Left lung (tissue), 4 donors: ENCODE measurements at regions not wholly inside any gene's neighbourhood (a gene's known extent, or its start where the extent isn't known, plus 50 kb on each side); places are given as distances from the start of the nearest gene placed in this dataset.

Experiments
- ATAC-seq: fragments of 200-7000 bp; cut with Tn5 transposase; one replicate; pipeline ENCODE4 v1.9.1; 2020; ENCODE audit warnings: moderate library complexity
- DNase-seq, 4 donors: peaks; one replicate each; pipeline ENCODE4 v3.0.0-alpha.2; 2013 to 2020
- H3K27ac ChIP-seq, 2 donors: fragments of 200-600 bp; sonication (generic) in 1 of 2; one replicate each; pipeline versions ENCODE4 v1.5.0 to v1.8.0; 2020 to 2021
- H3K27me3 ChIP-seq, 2 donors: fragments of 200-600 bp; sonication (generic) in 1 of 2; one replicate each; pipeline versions ENCODE4 v1.5.0 to v1.8.0; 2020 to 2021
- H3K36me3 ChIP-seq, 2 donors: fragments of 200-600 bp; sonication (generic) in 1 of 2; one replicate each; pipeline versions ENCODE4 v1.5.0 to v1.8.0; 2020 to 2021
- H3K4me1 ChIP-seq, 2 donors: fragments of 200-600 bp; one replicate each; pipeline ENCODE4 v1.8.0; 2021
- H3K4me3 ChIP-seq, 2 donors: fragments of 200-600 bp; sonication (generic) in 1 of 2; one replicate each; pipeline versions ENCODE4 v1.5.0 to v1.8.0; 2020 to 2021; ENCODE audit warnings: mild to moderate bottlenecking in 1 of 2
- H3K9me3 ChIP-seq, 2 donors: fragments of 200-600 bp; sonication (generic) in 1 of 2; one replicate each; pipeline versions ENCODE4 v1.5.0 to v1.8.0; 2020 to 2021
- intact Hi-C, 2 donors: fragments of 100-400 bp; cut with DNase I; formaldehyde crosslinking; loops; one replicate each; pipeline versions ENCODE4 v1.11.2 to v1.14.2; 2022
- TF ChIP-seq, protein P1 (sequence below), 2 donors: fragments of 200-600 bp; sonication (generic) in 1 of 2; IDR thresholded peaks; one replicate each; pipeline versions ENCODE4 v1.5.0 to v1.8.0; 2021; ENCODE audit warnings: antibody characterized with exemption in 2 of 2
- donor health status: DM: no; HTN: yes; CAD: no.
- donor health status: DM: no; HTN: no; CAD: no.

DNA sequence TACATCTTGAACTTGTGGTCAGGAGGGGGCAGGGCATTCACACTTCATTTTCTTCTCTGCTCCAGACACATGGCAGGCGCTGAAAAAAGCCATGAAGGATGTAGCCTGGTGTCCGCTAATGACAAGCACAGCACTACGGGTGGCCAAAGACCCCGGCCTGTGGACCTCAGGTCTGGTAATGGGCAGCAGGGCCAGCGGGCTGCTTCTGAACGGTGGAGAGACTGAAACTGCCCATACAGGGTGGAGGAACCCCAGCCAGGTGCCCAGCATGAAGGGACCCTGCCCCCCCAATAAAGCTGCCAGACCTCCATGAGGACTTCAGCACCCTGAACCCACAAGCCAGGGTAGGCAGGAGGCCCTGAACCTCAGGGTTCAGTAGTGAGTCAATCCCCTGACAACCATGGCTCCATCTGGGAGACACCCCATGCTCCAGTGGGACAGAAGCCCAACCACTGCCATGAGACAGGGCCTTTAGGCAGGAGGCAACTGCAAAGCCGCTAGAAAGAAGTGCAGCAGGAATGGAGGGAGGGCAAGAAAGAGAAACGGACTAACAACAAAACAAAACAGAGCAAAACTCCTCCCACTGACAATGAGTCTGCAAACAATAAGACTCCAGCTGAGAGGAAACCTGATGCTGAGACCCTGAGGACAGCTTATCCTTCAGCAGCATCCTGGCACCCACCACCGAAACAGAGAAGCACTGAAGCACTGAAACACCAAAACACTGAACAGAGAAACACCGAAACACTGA, 140.2 kb upstream of the PPP2R2D start:
- H3K9me3 ChIP-seq = no peaks in the 10 kb centered on the region
- H3K36me3 ChIP-seq = no peaks in the 10 kb centered on the region
- ATAC-seq = no peak
- intact Hi-C loops = no loop called here
- no peak overlapping the region for H3K4me3 ChIP-seq
- DNase-seq = no peak
- H3K4me1 ChIP-seq = no peaks in the 10 kb centered on the region
- peaks cover 0 to 22% of the 10 kb centered on the region in 2 donors for H3K27me3 ChIP-seq
- TF ChIP-seq, protein P1, sequence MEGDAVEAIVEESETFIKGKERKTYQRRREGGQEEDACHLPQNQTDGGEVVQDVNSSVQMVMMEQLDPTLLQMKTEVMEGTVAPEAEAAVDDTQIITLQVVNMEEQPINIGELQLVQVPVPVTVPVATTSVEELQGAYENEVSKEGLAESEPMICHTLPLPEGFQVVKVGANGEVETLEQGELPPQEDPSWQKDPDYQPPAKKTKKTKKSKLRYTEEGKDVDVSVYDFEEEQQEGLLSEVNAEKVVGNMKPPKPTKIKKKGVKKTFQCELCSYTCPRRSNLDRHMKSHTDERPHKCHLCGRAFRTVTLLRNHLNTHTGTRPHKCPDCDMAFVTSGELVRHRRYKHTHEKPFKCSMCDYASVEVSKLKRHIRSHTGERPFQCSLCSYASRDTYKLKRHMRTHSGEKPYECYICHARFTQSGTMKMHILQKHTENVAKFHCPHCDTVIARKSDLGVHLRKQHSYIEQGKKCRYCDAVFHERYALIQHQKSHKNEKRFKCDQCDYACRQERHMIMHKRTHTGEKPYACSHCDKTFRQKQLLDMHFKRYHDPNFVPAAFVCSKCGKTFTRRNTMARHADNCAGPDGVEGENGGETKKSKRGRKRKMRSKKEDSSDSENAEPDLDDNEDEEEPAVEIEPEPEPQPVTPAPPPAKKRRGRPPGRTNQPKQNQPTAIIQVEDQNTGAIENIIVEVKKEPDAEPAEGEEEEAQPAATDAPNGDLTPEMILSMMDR (IDR thresholded peaks at IDR 0.05) = no peak
- H3K27ac ChIP-seq = no peak overlapping the region

GRCh38 chr10:131762789-131763696, 137.8 kb upstream of the PPP2R2D start:
- Histone ChIP-seq H3K9me3 (no peaks in the 10 kb centered on the region), H3K27ac (no peak overlapping the region), H3K4me3 (no peak overlapping the region), H3K27me3 (peaks cover 0 to 22% of the 10 kb centered on the region in 2 donors), H3K36me3 (no peaks in the 10 kb centered on the region), H3K4me1 (no peaks in the 10 kb centered on the region)
- DNase-seq = no peak
- intact Hi-C loops = no loop called here
- TF ChIP-seq, protein P1 (IDR thresholded peaks at IDR 0.05) = no peak
- ATAC-seq = no peak

DNA sequence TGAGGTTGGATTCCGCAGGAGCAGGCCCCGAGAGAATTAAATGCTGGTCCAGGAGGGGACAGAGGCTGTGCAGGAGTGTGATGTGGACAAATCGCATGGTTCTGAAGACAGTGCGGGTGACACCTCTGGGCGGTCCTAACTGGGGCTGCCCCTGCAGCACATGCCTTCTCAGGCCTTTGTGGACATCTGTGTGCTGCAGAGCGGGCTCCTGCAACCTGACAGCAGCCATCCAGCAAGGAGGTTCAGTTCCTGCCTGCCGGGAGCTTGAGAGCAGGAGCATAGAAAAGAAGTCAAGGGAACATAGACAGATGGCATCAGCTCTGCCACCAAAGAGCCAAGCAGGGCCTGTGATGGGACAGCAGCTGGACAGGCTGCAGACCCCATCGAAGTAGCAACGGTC, 135.9 kb upstream of the PPP2R2D start:
- DNase-seq (no peak), ATAC-seq (no peak)
- no peak overlapping the region for H3K27ac ChIP-seq
- TF ChIP-seq, protein P1 (IDR thresholded peaks at IDR 0.05) = no peak
- H3K27me3 ChIP-seq = peaks cover 0 to 14% of the 10 kb centered on the region in 2 donors
- H3K9me3 ChIP-seq = no peaks in the 10 kb centered on the region
- no peaks in the 10 kb centered on the region for H3K36me3 ChIP-seq
- intact Hi-C loops = no loop called here
- H3K4me3 ChIP-seq = no peak overlapping the region
- no peaks in the 10 kb centered on the region for H3K4me1 ChIP-seq

DNA sequence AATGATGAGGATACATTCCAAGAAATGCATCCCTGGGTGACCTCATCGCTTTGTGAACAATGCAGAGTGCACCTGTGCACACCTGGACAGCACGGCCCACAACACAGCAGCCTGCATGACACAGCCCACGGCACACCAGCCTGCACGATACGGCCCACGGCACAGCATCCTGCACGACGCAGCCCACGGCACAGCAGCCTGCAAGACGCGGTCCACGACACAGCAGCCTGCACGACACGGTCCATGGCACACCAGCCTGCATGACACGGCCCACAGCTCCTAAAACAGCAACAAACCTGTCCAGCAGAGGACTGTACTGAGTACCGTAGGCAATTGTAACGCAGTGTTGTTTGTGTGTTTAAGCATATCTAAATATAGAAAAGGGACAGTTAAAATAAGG, 134.7 kb upstream of the PPP2R2D start:
- ATAC-seq (no peak), DNase-seq (no peak)
- no peaks in the 10 kb centered on the region for H3K36me3 ChIP-seq
- no peak overlapping the region for H3K4me3 ChIP-seq
- H3K4me1 ChIP-seq = no peaks in the 10 kb centered on the region
- no peaks in the 10 kb centered on the region for H3K9me3 ChIP-seq
- TF ChIP-seq, protein P1 (IDR thresholded peaks at IDR 0.05) = no peak
- H3K27ac ChIP-seq = no peak overlapping the region
- intact Hi-C loops = no loop called here
- H3K27me3 ChIP-seq = peaks cover 0 to 20% of the 10 kb centered on the region in 2 donors

GRCh38 chr10:131767716-131768115, 133.1 kb upstream of the PPP2R2D start:
- DNase-seq (no peak), ATAC-seq (no peak)
- H3K36me3 ChIP-seq = no peaks in the 10 kb centered on the region
- H3K4me1 ChIP-seq = no peaks in the 10 kb centered on the region
- no peak overlapping the region for H3K4me3 ChIP-seq
- intact Hi-C loops = no loop called here
- H3K27me3 ChIP-seq = peaks cover 0 to 32% of the 10 kb centered on the region in 2 donors
- H3K9me3 ChIP-seq = no peaks in the 10 kb centered on the region
- no peak overlapping the region for H3K27ac ChIP-seq
- TF ChIP-seq, protein P1 (IDR thresholded peaks at IDR 0.05) = no peak
